Activated gamma-delta T cell treated with Interleukin-2 at 50 U/mL for 16 hours (primary cell): ENCODE measurements at regions not wholly inside any gene's neighbourhood (a gene's known extent, or its start where the extent isn't known, plus 50 kb on each side); places are given as distances from the start of the nearest gene placed in this dataset.

ENCODE experiments used
- DNase-seq: peaks from one replicate; pipeline ENCODE4 v3.0.0-alpha.2; 2020

- DNase-seq = no peak
These were observed 136.5 kb upstream of the GJB5 start for GRCh38 chr1:34618381-34618780.

- no peak for DNase-seq
These were observed 135.6 kb upstream of the GJB5 start for GRCh38 chr1:34619256-34619655.

- DNase-seq = no peak
These were observed 132.9 kb upstream of the GJB5 start for GRCh38 chr1:34621916-34622315.

- no peak for DNase-seq
These were observed 129.3 kb upstream of the GJB5 start for GRCh38 chr1:34625521-34626015.

- DNase-seq = no peak
These were observed 127.2 kb upstream of the GJB5 start for GRCh38 chr1:34627465-34628240.

GRCh38 chr1:34631126-34631525, 123.7 kb upstream of the GJB5 start:
- no peak for DNase-seq

- DNase-seq = no peak
These were observed 115.1 kb upstream of the GJB5 start for GRCh38 chr1:34639701-34640100.

- no peak for DNase-seq
These were observed 114.0 kb upstream of the GJB5 start for GRCh38 chr1:34640654-34641401.

GRCh38 chr1:34642679-34643078, 112.2 kb upstream of the GJB5 start:
- DNase-seq = no peak

- DNase-seq = no peak
These were observed 109.6 kb upstream of the GJB5 start for GRCh38 chr1:34645109-34645688.

GRCh38 chr1:34645919-34646318, 108.9 kb upstream of the GJB5 start:
- DNase-seq = no peak

GRCh38 chr1:34648501-34648900, 106.3 kb upstream of the GJB5 start:
- no peak for DNase-seq

- no peak for DNase-seq
These were observed 104.8 kb upstream of the GJB5 start for GRCh38 chr1:34650090-34650489.

GRCh38 chr1:34650800-34651199, 104.0 kb upstream of the GJB5 start:
- DNase-seq = no peak

GRCh38 chr1:34653110-34653509, 101.7 kb upstream of the GJB5 start:
- no peak for DNase-seq

GRCh38 chr1:34655206-34655874, 99.5 kb upstream of the GJB5 start:
- DNase-seq = no peak

- no peak for DNase-seq
These were observed 99.0 kb upstream of the GJB5 start for GRCh38 chr1:34655875-34656240.

- DNase-seq = no peak
These were observed 98.5 kb upstream of the GJB5 start for GRCh38 chr1:34656299-34656698.

- DNase-seq = no peak
These were observed 98.1 kb upstream of the GJB5 start for GRCh38 chr1:34656731-34657130.

GRCh38 chr1:34657266-34657665, 97.6 kb upstream of the GJB5 start:
- no peak for DNase-seq

GRCh38 chr1:34657849-34658248, 97.0 kb upstream of the GJB5 start:
- DNase-seq = no peak

GRCh38 chr1:34663031-34663430, 91.8 kb upstream of the GJB5 start:
- no peak for DNase-seq

GRCh38 chr1:34668063-34668462, 86.8 kb upstream of the GJB5 start:
- no peak for DNase-seq
